SU-DHL-6 (cell line): ENCODE measurements at regions not wholly inside any gene's neighbourhood (a gene's known extent, or its start where the extent isn't known, plus 50 kb on each side); places are given as distances from the start of the nearest gene placed in this dataset.

Experiments
- CTCF ChIP-seq: fragments of 200-600 bp; sonication (generic); IDR thresholded peaks from one replicate; pipeline ENCODE4 v1.5.1; 2017; ENCODE audit warnings: antibody characterized with exemption, mild to moderate bottlenecking, low read length, moderate library complexity; ENCODE audit not compliant: insufficient read depth, poor library complexity, severe bottlenecking
- EZH2phosphoT487 ChIP-seq: fragments of 200-600 bp; sonication (generic), shearing (Covaris generic); conservative IDR thresholded peaks from 2 replicates; pipeline ENCODE4 v1.6.1; 2018; ENCODE audit warnings: mild to moderate bottlenecking, antibody characterized with exemption, low read length, moderate library complexity, mixed read lengths

- TF ChIP-seq CTCF (no peak), EZH2phosphoT487 (no peak)
These were observed 644.1 kb downstream of the PLPP3 start for GRCh38 chr1:55935236-55935635.
